ENCODE measurements at regions not wholly inside any gene's neighbourhood (a gene's known extent, or its start where the extent isn't known, plus 50 kb on each side); places are given as distances from the start of the nearest gene placed in this dataset.

- Mint-ChIP-seq H3K36me3 (ENCODE audit: low read depth) (no peaks in the 10 kb centered on the region), H3K4me1 (no peaks in the 10 kb centered on the region), H3K9me3 (no peaks in the 10 kb centered on the region), H3K27ac (no peak overlapping the region), H3K27me3 (peaks cover 12% of the 10 kb centered on the region), H3K4me3 (no peak overlapping the region)
- no peak for ATAC-seq (replicated peaks)
Measured at GRCh38 chr2:120432976-120433815, 87.3 kb downstream of the INHBB start.

- Mint-ChIP-seq H3K4me3 (no peak overlapping the region), H3K4me1 (no peaks in the 10 kb centered on the region), H3K9me3 (no peaks in the 10 kb centered on the region), H3K27me3 (peaks cover 11% of the 10 kb centered on the region), H3K36me3 (ENCODE audit: low read depth) (no peaks in the 10 kb centered on the region), H3K27ac (no peak overlapping the region)
- no peak for ATAC-seq (replicated peaks)
Measured at GRCh38 chr2:120433816-120434290, 87.9 kb downstream of the INHBB start.

- Mint-ChIP-seq H3K9me3 (no peaks in the 10 kb centered on the region), H3K36me3 (ENCODE audit: low read depth) (no peaks in the 10 kb centered on the region), H3K27ac (no peak overlapping the region), H3K4me3 (no peak overlapping the region), H3K4me1 (no peaks in the 10 kb centered on the region), H3K27me3 (peaks cover 17% of the 10 kb centered on the region)
- no peak for ATAC-seq (replicated peaks)
Measured at GRCh38 chr2:120434492-120435308, 88.8 kb downstream of the INHBB start.

GRCh38 chr2:120435671-120436459 lies 89.9 kb downstream of the INHBB start:
- no peaks in the 10 kb centered on the region for H3K9me3 Mint-ChIP-seq
- H3K4me3 Mint-ChIP-seq, result no peak overlapping the region
- H3K27me3 Mint-ChIP-seq, result peaks cover 18% of the 10 kb centered on the region
- no peak for ATAC-seq (replicated peaks)
- no peaks in the 10 kb centered on the region for H3K36me3 Mint-ChIP-seq (ENCODE audit: low read depth)
- H3K27ac Mint-ChIP-seq, result no peak overlapping the region
- no peaks in the 10 kb centered on the region for H3K4me1 Mint-ChIP-seq

- Mint-ChIP-seq H3K27ac (no peak overlapping the region), H3K36me3 (ENCODE audit: low read depth) (no peaks in the 10 kb centered on the region), H3K4me3 (no peak overlapping the region), H3K4me1 (no peaks in the 10 kb centered on the region), H3K9me3 (no peaks in the 10 kb centered on the region), H3K27me3 (peaks cover 24% of the 10 kb centered on the region)
- ATAC-seq (replicated peaks), result no peak
Measured at GRCh38 chr2:120436460-120436739, 90.5 kb downstream of the INHBB start.

- H3K9me3 Mint-ChIP-seq, result no peaks in the 10 kb centered on the region
- H3K4me1 Mint-ChIP-seq, result no peaks in the 10 kb centered on the region
- no peak overlapping the region for H3K4me3 Mint-ChIP-seq
- H3K27me3 Mint-ChIP-seq, result peaks cover 29% of the 10 kb centered on the region
- H3K27ac Mint-ChIP-seq, result no peak overlapping the region
- H3K36me3 Mint-ChIP-seq (ENCODE audit: low read depth), result no peaks in the 10 kb centered on the region
- ATAC-seq (replicated peaks), result peak; percentile 31
Measured at GRCh38 chr2:120436885-120437603, 91.1 kb downstream of the INHBB start.

- no peaks in the 10 kb centered on the region for H3K9me3 Mint-ChIP-seq
- H3K27ac Mint-ChIP-seq, result no peak overlapping the region
- no peak for ATAC-seq (replicated peaks)
- H3K36me3 Mint-ChIP-seq (ENCODE audit: low read depth), result no peaks in the 10 kb centered on the region
- H3K4me1 Mint-ChIP-seq, result no peaks in the 10 kb centered on the region
- peaks cover 33% of the 10 kb centered on the region for H3K27me3 Mint-ChIP-seq
- no peak overlapping the region for H3K4me3 Mint-ChIP-seq
Measured at GRCh38 chr2:120437604-120438000, 91.7 kb downstream of the INHBB start.

- no peak overlapping the region for H3K27ac Mint-ChIP-seq
- ATAC-seq (replicated peaks), result no peak
Measured at GRCh38 chr2:120438301-120439066, 92.5 kb downstream of the INHBB start.

GRCh38 chr2:120439067-120439368 lies 93.1 kb downstream of the INHBB start:
- no peak for ATAC-seq (replicated peaks)
- H3K27me3 Mint-ChIP-seq, result peaks cover 44% of the 10 kb centered on the region
- no peak overlapping the region for H3K27ac Mint-ChIP-seq
- no peaks in the 10 kb centered on the region for H3K9me3 Mint-ChIP-seq
- no peak overlapping the region for H3K4me3 Mint-ChIP-seq
- no peaks in the 10 kb centered on the region for H3K4me1 Mint-ChIP-seq
- no peaks in the 10 kb centered on the region for H3K36me3 Mint-ChIP-seq (ENCODE audit: low read depth)

More at GRCh38 chr2:120438301-120439066, 92.5 kb downstream of the INHBB start:
- Mint-ChIP-seq H3K36me3 (ENCODE audit: low read depth) (no peaks in the 10 kb centered on the region), H3K9me3 (no peaks in the 10 kb centered on the region), H3K4me3 (no peak overlapping the region), H3K27me3 (peaks cover 39% of the 10 kb centered on the region), H3K4me1 (no peaks in the 10 kb centered on the region)

GRCh38 chr2:120439637-120440384 lies 93.9 kb downstream of the INHBB start:
- Mint-ChIP-seq H3K4me3 (no peak overlapping the region), H3K36me3 (ENCODE audit: low read depth) (no peaks in the 10 kb centered on the region), H3K27ac (no peak overlapping the region), H3K4me1 (no peaks in the 10 kb centered on the region), H3K27me3 (peaks cover 52% of the 10 kb centered on the region), H3K9me3 (no peaks in the 10 kb centered on the region)
- ATAC-seq (replicated peaks), result no peak

GRCh38 chr2:120440521-120441350 lies 94.8 kb downstream of the INHBB start:
- peaks cover 59% of the 10 kb centered on the region for H3K27me3 Mint-ChIP-seq
- H3K36me3 Mint-ChIP-seq (ENCODE audit: low read depth), result no peaks in the 10 kb centered on the region
- H3K4me3 Mint-ChIP-seq, result no peak overlapping the region
- H3K27ac Mint-ChIP-seq, result no peak overlapping the region
- no peaks in the 10 kb centered on the region for H3K9me3 Mint-ChIP-seq
- no peak for ATAC-seq (replicated peaks)
- H3K4me1 Mint-ChIP-seq, result no peaks in the 10 kb centered on the region

GRCh38 chr2:120441351-120441700 lies 95.4 kb downstream of the INHBB start:
- Mint-ChIP-seq H3K4me3 (no peak overlapping the region), H3K4me1 (no peaks in the 10 kb centered on the region), H3K36me3 (ENCODE audit: low read depth) (no peaks in the 10 kb centered on the region), H3K27ac (no peak overlapping the region), H3K9me3 (no peaks in the 10 kb centered on the region), H3K27me3 (peaks cover 59% of the 10 kb centered on the region)
- ATAC-seq (replicated peaks), result no peak

Data from activated T-helper 17 cell treated with anti-CD3 and anti-CD28 coated beads, Interleukin-2, amount 50 U/mL, for 72 hours (primary cell).